Stomach smooth muscle (tissue), 2 donors: ENCODE measurements at regions not wholly inside any gene's neighbourhood (a gene's known extent, or its start where the extent isn't known, plus 50 kb on each side); places are given as distances from the start of the nearest gene placed in this dataset.

Source experiments
- H3K27ac ChIP-seq: one replicate; pipeline ENCODE4 v1.7.0; 2013; ENCODE audit warnings: mild to moderate bottlenecking, low read length, inconsistent platforms
- H3K27me3 ChIP-seq, 2 donors: one replicate each; pipeline ENCODE4 v1.7.0; 2013; ENCODE audit warnings: low read length in 2 of 2; ENCODE audit not compliant: insufficient read depth in 2 of 2, control insufficient read depth in 1 of 2
- H3K36me3 ChIP-seq, 2 donors: one replicate each; pipeline ENCODE4 v1.7.0; 2013; ENCODE audit warnings: low read length in 2 of 2; ENCODE audit not compliant: control insufficient read depth in 2 of 2, insufficient read depth in 2 of 2
- H3K4me1 ChIP-seq: one replicate; pipeline ENCODE4 v1.7.0; 2013; ENCODE audit warnings: low read length; ENCODE audit not compliant: control insufficient read depth, insufficient read depth
- H3K4me3 ChIP-seq, 2 donors: one replicate each; pipeline ENCODE4 v1.7.0; 2013; ENCODE audit warnings: low read length in 2 of 2
- H3K9ac ChIP-seq, 2 donors: one replicate each; pipeline ENCODE4 v1.7.0; 2013; ENCODE audit warnings: low read length in 2 of 2, mild to moderate bottlenecking in 1 of 2
- H3K9me3 ChIP-seq, 2 donors: one replicate each; pipeline ENCODE4 v1.7.0; 2013; ENCODE audit warnings: low read length in 2 of 2; ENCODE audit not compliant: control insufficient read depth in 2 of 2
- donor health status: healthy.
- donor health status: Pancreatic carcinoma.

GRCh38 chr3:25169151-25169550 is 258.9 kb upstream of the RARB start:
- H3K9me3 ChIP-seq: no peaks in the 10 kb centered on the region
- H3K27me3 ChIP-seq: no peaks in the 10 kb centered on the region
- no peak overlapping the region for H3K9ac ChIP-seq
- H3K4me3 ChIP-seq: no peak overlapping the region
- no peaks in the 10 kb centered on the region for H3K36me3 ChIP-seq
- H3K4me1 ChIP-seq: no peaks in the 10 kb centered on the region
- no peak overlapping the region for H3K27ac ChIP-seq

- no peaks in the 10 kb centered on the region for H3K36me3 ChIP-seq
- H3K4me1 ChIP-seq: no peaks in the 10 kb centered on the region
- H3K4me3 ChIP-seq: no peak overlapping the region
- H3K27me3 ChIP-seq: no peaks in the 10 kb centered on the region
- H3K9me3 ChIP-seq: no peaks in the 10 kb centered on the region
- H3K9ac ChIP-seq: no peak overlapping the region
- H3K27ac ChIP-seq: no peak overlapping the region
Observed at GRCh38 chr3:25170021-25170420, 258.0 kb upstream of the RARB start.

GRCh38 chr3:25171118-25171807 is 256.8 kb upstream of the RARB start:
- no peak overlapping the region for H3K9ac ChIP-seq
- H3K9me3 ChIP-seq: no peaks in the 10 kb centered on the region
- no peak overlapping the region for H3K4me3 ChIP-seq
- no peaks in the 10 kb centered on the region for H3K27me3 ChIP-seq
- no peaks in the 10 kb centered on the region for H3K36me3 ChIP-seq
- no peaks in the 10 kb centered on the region for H3K4me1 ChIP-seq
- H3K27ac ChIP-seq: no peak overlapping the region

GRCh38 chr3:25171897-25172296 is 256.2 kb upstream of the RARB start:
- no peaks in the 10 kb centered on the region for H3K9me3 ChIP-seq
- H3K27me3 ChIP-seq: no peaks in the 10 kb centered on the region
- no peaks in the 10 kb centered on the region for H3K36me3 ChIP-seq
- no peak overlapping the region for H3K4me3 ChIP-seq
- H3K4me1 ChIP-seq: no peaks in the 10 kb centered on the region
- H3K9ac ChIP-seq: no peak overlapping the region
- no peak overlapping the region for H3K27ac ChIP-seq

GRCh38 chr3:25173606-25174005 is 254.5 kb upstream of the RARB start:
- no peaks in the 10 kb centered on the region for H3K27me3 ChIP-seq
- H3K9me3 ChIP-seq: no peaks in the 10 kb centered on the region
- no peaks in the 10 kb centered on the region for H3K4me1 ChIP-seq
- H3K36me3 ChIP-seq: no peaks in the 10 kb centered on the region
- no peak overlapping the region for H3K9ac ChIP-seq
- no peak overlapping the region for H3K27ac ChIP-seq
- H3K4me3 ChIP-seq: no peak overlapping the region

- H3K27ac ChIP-seq: no peak overlapping the region
- no peaks in the 10 kb centered on the region for H3K4me1 ChIP-seq
- no peaks in the 10 kb centered on the region for H3K9me3 ChIP-seq
- H3K9ac ChIP-seq: no peak overlapping the region
- no peaks in the 10 kb centered on the region for H3K27me3 ChIP-seq
- H3K36me3 ChIP-seq: no peaks in the 10 kb centered on the region
- no peak overlapping the region for H3K4me3 ChIP-seq
Observed at GRCh38 chr3:25174251-25174650, 253.8 kb upstream of the RARB start.

- Histone ChIP-seq H3K27me3 (no peaks in the 10 kb centered on the region), H3K4me1 (no peaks in the 10 kb centered on the region), H3K9me3 (no peaks in the 10 kb centered on the region), H3K27ac (no peak overlapping the region), H3K4me3 (no peak overlapping the region), H3K36me3 (no peaks in the 10 kb centered on the region), H3K9ac (no peak overlapping the region)
Observed at GRCh38 chr3:25177041-25177440, 251.0 kb upstream of the RARB start.

GRCh38 chr3:25178672-25179071 is 249.4 kb upstream of the RARB start:
- no peaks in the 10 kb centered on the region for H3K36me3 ChIP-seq
- no peak overlapping the region for H3K9ac ChIP-seq
- no peaks in the 10 kb centered on the region for H3K27me3 ChIP-seq
- no peak overlapping the region for H3K4me3 ChIP-seq
- H3K27ac ChIP-seq: no peak overlapping the region
- no peaks in the 10 kb centered on the region for H3K9me3 ChIP-seq
- no peaks in the 10 kb centered on the region for H3K4me1 ChIP-seq

GRCh38 chr3:25181096-25181495 is 247.0 kb upstream of the RARB start:
- Histone ChIP-seq H3K4me1 (no peaks in the 10 kb centered on the region), H3K27ac (no peak overlapping the region), H3K9me3 (no peaks in the 10 kb centered on the region), H3K36me3 (no peaks in the 10 kb centered on the region), H3K27me3 (no peaks in the 10 kb centered on the region), H3K4me3 (no peak overlapping the region), H3K9ac (no peak overlapping the region)

- Histone ChIP-seq H3K27me3 (no peaks in the 10 kb centered on the region), H3K4me1 (no peaks in the 10 kb centered on the region), H3K27ac (no peak overlapping the region), H3K9ac (no peak overlapping the region), H3K4me3 (no peak overlapping the region), H3K9me3 (no peaks in the 10 kb centered on the region), H3K36me3 (no peaks in the 10 kb centered on the region)
Observed at GRCh38 chr3:25182794-25183193, 245.3 kb upstream of the RARB start.

GRCh38 chr3:25184641-25185250 is 243.3 kb upstream of the RARB start:
- Histone ChIP-seq H3K27me3 (no peaks in the 10 kb centered on the region), H3K9me3 (no peaks in the 10 kb centered on the region), H3K36me3 (no peaks in the 10 kb centered on the region), H3K4me3 (no peak overlapping the region), H3K4me1 (no peaks in the 10 kb centered on the region), H3K27ac (no peak overlapping the region), H3K9ac (no peak overlapping the region)
